Ascending aorta (tissue), 2 donors: ENCODE measurements at regions not wholly inside any gene's neighbourhood (a gene's known extent, or its start where the extent isn't known, plus 50 kb on each side); places are given as distances from the start of the nearest gene placed in this dataset.

ENCODE experiments used
- DNase-seq, 2 donors: peaks; one replicate each; pipeline ENCODE4 v3.0.0-alpha.2; 2019; ENCODE audit warnings: low spot score in 2 of 2
- H3K27ac ChIP-seq, 2 donors: fragments of 200-600 bp; sonication (generic); one replicate each; pipeline ENCODE4 v1.5.1; 2016 to 2017; ENCODE audit warnings: mild to moderate bottlenecking in 1 of 2
- H3K27me3 ChIP-seq: fragments of 200-600 bp; sonication (generic); one replicate; pipeline ENCODE4 v1.5.1; 2017
- H3K36me3 ChIP-seq, 2 donors: fragments of 200-600 bp; sonication (generic); one replicate each; pipeline ENCODE4 v1.5.1; 2016
- H3K4me1 ChIP-seq, 2 donors: fragments of 200-600 bp; sonication (generic); one replicate each; pipeline ENCODE4 v1.5.1; 2016 to 2017; ENCODE audit warnings: mild to moderate bottlenecking in 1 of 2
- H3K4me3 ChIP-seq, 2 donors: fragments of 200-600 bp; sonication (generic); one replicate each; pipeline ENCODE4 v1.5.1; 2016 to 2017; ENCODE audit warnings: mild to moderate bottlenecking in 1 of 2
- H3K9me3 ChIP-seq, 2 donors: fragments of 200-600 bp; sonication (generic); one replicate each; pipeline ENCODE4 v1.5.1; 2016
- CTCF ChIP-seq, 3 experiments: fragments of 200-600 bp in 2 of 3; fragments of 450-650 bp in 1 of 3; sonication (generic) in 2 of 3; IDR thresholded peaks; one replicate each; pipeline ENCODE4 v1.5.1; 2016 to 2019; ENCODE audit warnings: antibody characterized with exemption in 3 of 3, mild to moderate bottlenecking in 1 of 3, moderate library complexity in 1 of 3
- intact Hi-C: fragments of 100-400 bp; cut with DNase I; formaldehyde crosslinking; loops from one replicate; pipeline ENCODE4 v1.15.1; 2023

DNA sequence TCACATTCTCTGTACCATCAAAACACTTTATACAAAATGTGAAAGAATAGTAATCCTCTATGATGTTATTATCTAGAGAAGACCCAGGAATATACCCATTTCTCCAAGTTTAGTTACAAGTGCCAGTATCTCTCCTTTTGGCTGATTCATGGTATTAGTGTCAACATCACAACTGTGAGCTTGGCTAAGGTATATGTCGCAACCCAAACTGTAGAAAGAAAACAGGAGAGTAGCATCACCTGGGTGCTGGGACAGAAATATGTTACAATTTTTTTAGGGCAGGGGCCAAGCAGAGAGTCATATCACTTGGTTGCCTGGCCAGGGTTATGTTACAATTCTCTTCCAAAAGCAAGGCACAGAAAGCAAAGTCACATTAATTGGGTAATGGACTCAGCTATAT lies 127.2 kb upstream of the ZNF91 start:
- intact Hi-C loops: no loop called here
- no peak for DNase-seq
- Histone ChIP-seq H3K27me3 (no peaks in the 10 kb centered on the region), H3K36me3 (no peaks in the 10 kb centered on the region), H3K9me3 (no peaks in the 10 kb centered on the region), H3K4me1 (no peaks in the 10 kb centered on the region), H3K27ac (no peak overlapping the region), H3K4me3 (no peak overlapping the region)
- no peak for TF ChIP-seq CTCF (IDR thresholded peaks at IDR 0.05)

- Histone ChIP-seq H3K9me3 (no peaks in the 10 kb centered on the region), H3K4me1 (no peaks in the 10 kb centered on the region), H3K4me3 (no peak overlapping the region), H3K27me3 (no peaks in the 10 kb centered on the region), H3K36me3 (no peaks in the 10 kb centered on the region), H3K27ac (no peak overlapping the region)
- intact Hi-C loops: no loop called here
- no peak for TF ChIP-seq CTCF (IDR thresholded peaks at IDR 0.05)
- DNase-seq: no peak
Observed at GRCh38 chr19:23521471-23521870, 126.2 kb upstream of the ZNF91 start.

- TF ChIP-seq CTCF (IDR thresholded peaks at IDR 0.05): no peak
- H3K27me3 ChIP-seq: no peaks in the 10 kb centered on the region
Observed at GRCh38 chr19:23520441-23520840, 125.2 kb upstream of the ZNF91 start.

GRCh38 chr19:23519031-23519430 lies 123.8 kb upstream of the ZNF91 start:
- no peak for DNase-seq
- no peaks in the 10 kb centered on the region for H3K36me3 ChIP-seq
- intact Hi-C loops: no loop called here
- no peak overlapping the region for H3K4me3 ChIP-seq
- H3K27ac ChIP-seq: no peak overlapping the region
- H3K4me1 ChIP-seq: no peaks in the 10 kb centered on the region
- H3K9me3 ChIP-seq: no peaks in the 10 kb centered on the region
- no peak for TF ChIP-seq CTCF (IDR thresholded peaks at IDR 0.05)
- no peaks in the 10 kb centered on the region for H3K27me3 ChIP-seq

More at GRCh38 chr19:23520441-23520840, 125.2 kb upstream of the ZNF91 start:
- Histone ChIP-seq H3K4me3 (no peak overlapping the region), H3K9me3 (no peaks in the 10 kb centered on the region), H3K4me1 (no peaks in the 10 kb centered on the region), H3K27ac (no peak overlapping the region), H3K36me3 (no peaks in the 10 kb centered on the region)
- no peak for DNase-seq
- intact Hi-C loops: no loop called here

DNA sequence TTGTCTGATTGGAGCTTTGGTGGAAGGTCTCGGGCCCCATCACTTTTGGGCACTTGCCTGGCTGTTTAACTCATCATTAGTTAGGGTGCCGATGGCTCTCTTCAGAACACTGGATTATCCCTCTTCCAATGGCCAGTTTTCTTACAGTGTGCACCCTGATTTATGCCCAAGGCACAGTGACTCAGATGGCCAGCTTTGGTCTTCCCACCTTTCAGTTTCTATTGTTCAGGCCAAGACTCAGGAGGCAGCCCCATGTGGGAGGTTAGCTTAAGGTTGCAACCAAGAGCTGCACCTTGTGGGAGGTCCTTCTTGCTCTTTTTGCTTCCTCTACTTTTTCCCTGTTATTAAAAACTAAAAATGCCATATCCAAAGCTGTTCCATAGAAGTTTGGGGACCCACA lies 121.0 kb upstream of the ZNF91 start:
- Histone ChIP-seq H3K27ac (no peak overlapping the region), H3K4me3 (no peak overlapping the region), H3K4me1 (no peaks in the 10 kb centered on the region), H3K36me3 (no peaks in the 10 kb centered on the region), H3K27me3 (no peaks in the 10 kb centered on the region), H3K9me3 (no peaks in the 10 kb centered on the region)
- no peak for DNase-seq
- TF ChIP-seq CTCF (IDR thresholded peaks at IDR 0.05): no peak
- intact Hi-C loops: no loop called here

DNA sequence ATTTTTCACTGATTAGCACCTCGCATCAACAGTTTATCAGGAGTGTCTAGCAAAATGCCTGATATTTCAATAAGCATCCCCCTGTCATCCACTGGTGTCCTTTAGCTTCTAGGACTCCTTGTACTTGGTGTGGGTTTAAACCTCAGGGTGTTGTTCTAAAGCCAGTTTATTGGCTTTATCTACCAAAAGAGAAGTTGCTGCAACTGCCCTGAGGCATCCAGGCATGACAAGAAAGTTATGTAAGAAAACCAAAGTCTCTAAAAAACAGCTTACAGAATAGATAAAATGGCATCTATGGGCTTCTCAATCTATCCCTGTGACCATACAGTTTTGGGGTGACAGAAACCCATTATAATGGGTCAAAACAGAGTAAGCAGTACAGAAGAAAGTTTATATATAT lies 120.3 kb upstream of the ZNF91 start:
- no peak for DNase-seq
- Histone ChIP-seq H3K4me1 (no peaks in the 10 kb centered on the region), H3K4me3 (no peak overlapping the region)

More for the DNA sequence above, 120.3 kb upstream of the ZNF91 start:
- no peak overlapping the region for H3K27ac ChIP-seq
- intact Hi-C loops: no loop called here
- H3K36me3 ChIP-seq: no peaks in the 10 kb centered on the region
- TF ChIP-seq CTCF (IDR thresholded peaks at IDR 0.05): no peak
- no peaks in the 10 kb centered on the region for H3K27me3 ChIP-seq
- no peaks in the 10 kb centered on the region for H3K9me3 ChIP-seq
